GM12874 (cell line): ENCODE measurements at regions not wholly inside any gene's neighbourhood (a gene's known extent, or its start where the extent isn't known, plus 50 kb on each side); places are given as distances from the start of the nearest gene placed in this dataset.

Experiments
- TF ChIP-seq, protein P1 (sequence below): IDR thresholded peaks from 2 replicates; pipeline ENCODE4 v1.5.1; 2011; ENCODE audit warnings: low read depth, mild to moderate bottlenecking, control low read depth, low read length, moderate library complexity; ENCODE audit not compliant: insufficient read depth

GRCh38 chr18:61756244-61756643, 136.6 kb downstream of the RNF152 start:
- TF ChIP-seq, protein P1, sequence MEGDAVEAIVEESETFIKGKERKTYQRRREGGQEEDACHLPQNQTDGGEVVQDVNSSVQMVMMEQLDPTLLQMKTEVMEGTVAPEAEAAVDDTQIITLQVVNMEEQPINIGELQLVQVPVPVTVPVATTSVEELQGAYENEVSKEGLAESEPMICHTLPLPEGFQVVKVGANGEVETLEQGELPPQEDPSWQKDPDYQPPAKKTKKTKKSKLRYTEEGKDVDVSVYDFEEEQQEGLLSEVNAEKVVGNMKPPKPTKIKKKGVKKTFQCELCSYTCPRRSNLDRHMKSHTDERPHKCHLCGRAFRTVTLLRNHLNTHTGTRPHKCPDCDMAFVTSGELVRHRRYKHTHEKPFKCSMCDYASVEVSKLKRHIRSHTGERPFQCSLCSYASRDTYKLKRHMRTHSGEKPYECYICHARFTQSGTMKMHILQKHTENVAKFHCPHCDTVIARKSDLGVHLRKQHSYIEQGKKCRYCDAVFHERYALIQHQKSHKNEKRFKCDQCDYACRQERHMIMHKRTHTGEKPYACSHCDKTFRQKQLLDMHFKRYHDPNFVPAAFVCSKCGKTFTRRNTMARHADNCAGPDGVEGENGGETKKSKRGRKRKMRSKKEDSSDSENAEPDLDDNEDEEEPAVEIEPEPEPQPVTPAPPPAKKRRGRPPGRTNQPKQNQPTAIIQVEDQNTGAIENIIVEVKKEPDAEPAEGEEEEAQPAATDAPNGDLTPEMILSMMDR: no peak

DNA sequence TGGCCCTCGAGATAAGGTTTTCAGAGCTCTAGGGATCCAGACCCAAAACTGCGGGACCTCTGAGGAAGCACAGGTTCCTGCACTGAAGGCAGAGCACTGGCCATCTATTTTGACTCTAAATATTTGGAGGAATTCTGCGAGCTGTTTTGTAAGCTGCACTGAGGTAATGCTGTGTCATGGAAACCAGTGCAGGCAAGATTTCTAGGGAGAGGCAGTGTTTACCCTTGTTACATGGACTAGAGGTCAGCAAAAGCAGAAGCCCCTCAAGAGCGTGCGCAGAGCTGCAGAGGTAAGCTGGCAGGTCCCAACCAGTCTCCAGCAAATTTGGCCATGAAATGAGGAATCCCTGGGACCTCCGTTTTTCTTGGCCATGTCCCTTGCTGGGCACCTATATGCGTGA, 137.3 kb downstream of the RNF152 start:
- TF ChIP-seq, protein P1: no peak

DNA sequence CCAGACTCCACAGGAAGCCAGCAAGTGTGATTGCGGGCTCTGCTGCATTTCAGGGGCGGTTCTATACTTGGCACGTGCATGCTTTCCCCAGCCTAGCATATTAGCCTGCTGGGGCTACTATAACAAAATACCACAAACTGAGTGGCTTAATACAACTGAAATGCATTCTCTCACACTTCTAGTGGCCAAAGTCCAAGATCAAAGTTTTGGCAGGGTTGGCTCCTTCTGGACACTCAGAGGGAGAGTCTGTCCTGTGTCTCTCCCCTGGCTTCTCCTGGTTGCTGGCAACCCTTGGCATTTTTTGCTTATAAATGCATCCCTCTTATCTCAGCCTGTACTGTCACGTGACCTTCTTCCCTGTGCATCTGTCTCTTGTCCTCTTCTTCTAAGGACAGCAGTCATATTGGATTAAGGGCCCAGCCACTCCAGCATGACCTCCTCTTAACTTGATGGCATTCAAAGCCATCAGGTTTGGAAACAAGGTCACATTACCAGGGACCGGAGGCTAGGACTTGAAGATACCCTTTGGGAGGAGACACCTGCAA, 138.7 kb downstream of the RNF152 start:
- TF ChIP-seq, protein P1: no peak

- TF ChIP-seq, protein P1: no peak
Observed at GRCh38 chr18:61753373-61753772, 139.4 kb downstream of the RNF152 start.

DNA sequence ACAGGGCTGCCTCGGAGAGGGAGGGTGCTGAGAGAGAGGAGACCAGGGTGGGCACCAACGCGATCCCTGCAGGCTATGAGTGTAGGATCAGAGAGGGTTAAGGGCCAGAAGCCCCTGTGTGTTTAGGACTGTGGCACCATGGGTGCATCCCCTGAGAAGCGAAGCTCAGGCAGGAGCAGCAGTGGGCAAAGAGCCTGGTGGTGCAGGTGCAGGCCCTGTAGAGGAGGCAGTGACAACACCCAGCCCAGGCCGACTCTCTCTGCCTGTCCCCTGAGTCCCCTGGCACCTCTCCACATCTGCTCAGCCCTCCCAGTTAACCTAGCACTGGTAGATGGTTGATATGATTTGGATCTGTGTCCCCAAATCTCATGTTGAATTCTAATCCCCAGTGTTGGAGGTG, 139.8 kb downstream of the RNF152 start:
- TF ChIP-seq, protein P1: no peak

DNA sequence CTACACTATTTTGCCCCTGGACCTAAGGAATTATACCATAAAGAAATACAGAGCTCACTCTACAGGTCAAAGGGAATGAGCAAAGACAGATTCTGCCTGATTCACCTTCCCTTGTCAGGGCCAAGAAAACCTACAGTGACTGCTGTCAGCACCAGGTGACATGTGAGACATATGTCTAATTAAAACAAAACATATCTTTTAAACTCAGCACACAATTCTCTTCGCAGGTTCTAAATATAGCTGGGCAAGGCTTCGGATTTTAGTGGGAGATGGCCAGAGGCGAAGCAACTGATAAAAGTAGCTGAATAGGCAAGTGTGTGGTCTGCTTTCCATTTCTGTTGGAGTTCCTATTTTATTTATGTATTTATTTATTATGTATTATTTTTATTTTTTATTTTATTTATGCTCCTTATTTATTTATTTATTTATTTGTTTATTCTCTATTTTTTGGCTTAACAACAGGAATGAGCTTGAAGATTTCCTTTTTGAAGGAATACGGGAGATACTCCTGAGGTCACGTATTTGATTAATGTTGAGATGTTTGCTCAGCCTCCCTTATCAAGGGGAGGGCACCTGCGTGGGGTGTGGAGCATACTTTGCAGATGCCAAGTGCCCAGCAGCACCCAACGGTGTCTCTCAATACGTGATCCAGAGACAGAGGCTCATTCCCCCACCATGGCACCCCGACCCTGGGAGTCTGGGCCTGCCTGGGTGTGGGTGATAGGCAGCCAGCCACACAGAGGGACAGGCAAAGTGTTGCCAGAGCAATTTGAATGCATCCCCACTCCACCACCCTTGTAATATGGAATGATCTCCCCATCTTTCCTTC, 141.8 kb downstream of the RNF152 start:
- TF ChIP-seq, protein P1: no peak

GRCh38 chr18:61749546-61749945, 143.3 kb downstream of the RNF152 start:
- TF ChIP-seq, protein P1: no peak
